ENCODE measurements at regions not wholly inside any gene's neighbourhood (a gene's known extent, or its start where the extent isn't known, plus 50 kb on each side); places are given as distances from the start of the nearest gene placed in this dataset.
"Not testable (repeated sequence)": the region's sequence is repeated elsewhere in the genome, so short reads cannot be mapped to it uniquely, and the experiment has no call there.

- DNase-seq = no peak
Measured at GRCh38 chr9:26220367-26220766, 542.1 kb upstream of the TUSC1 start.

DNA sequence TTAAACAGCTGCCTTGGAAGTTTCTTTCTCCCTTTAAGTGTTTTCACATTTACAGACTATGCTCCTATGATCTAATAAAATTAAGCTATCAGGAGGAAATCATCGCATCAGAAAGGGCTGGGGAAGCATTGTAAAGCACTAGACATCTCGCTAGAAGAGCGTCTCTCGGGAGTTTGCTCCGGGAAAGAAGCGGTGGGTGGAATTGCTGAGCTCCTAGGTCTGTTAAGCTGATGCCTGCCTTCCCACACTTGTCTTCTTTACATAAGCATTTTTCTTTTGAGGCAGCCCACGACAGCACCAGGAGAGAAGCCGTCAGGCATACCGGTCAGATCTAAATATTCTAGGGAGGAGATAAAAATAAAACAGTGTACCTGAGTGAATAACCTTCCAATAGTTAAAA is 541.7 kb upstream of the TUSC1 start:
- DNase-seq = no peak

GRCh38 chr9:26216702-26217101 is 538.5 kb upstream of the TUSC1 start:
- no peak for DNase-seq

DNA sequence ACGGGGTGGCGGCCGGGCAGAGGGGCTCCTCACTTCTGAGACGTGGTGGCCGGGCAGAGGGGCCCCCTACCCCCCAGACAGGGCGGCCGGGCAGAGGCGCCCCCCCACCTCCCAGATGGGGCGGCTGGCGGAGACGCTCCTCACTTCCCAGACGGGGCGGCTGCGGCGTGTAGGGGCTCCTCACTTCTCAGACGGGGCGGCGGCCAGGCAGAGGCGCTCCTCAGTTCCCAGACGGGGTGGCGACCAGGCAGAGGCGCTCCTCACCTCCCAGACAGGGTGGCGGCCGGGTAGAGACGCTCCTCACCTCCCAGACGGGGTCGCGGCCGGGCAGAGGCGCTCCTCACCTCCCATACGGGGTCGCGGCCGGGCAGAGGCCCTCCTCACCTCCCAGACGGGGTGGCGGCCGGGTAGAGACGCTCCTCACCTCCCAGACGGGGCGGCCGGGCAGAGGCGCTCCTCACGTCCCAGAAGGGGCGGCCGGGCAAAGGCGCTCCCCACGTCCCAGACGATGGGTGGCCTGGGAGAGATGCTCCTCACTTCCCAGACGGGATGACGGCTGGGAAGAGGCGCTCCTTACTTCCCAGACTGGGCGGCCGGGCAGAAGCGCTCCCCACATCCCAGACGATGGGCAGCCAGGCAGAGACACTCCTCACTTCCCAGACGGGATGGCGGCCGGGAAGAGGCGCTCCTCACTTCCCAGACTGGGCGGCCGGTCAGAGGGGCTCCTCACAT is 536.6 kb upstream of the TUSC1 start:
- DNase-seq = not testable (repeated sequence)

DNA sequence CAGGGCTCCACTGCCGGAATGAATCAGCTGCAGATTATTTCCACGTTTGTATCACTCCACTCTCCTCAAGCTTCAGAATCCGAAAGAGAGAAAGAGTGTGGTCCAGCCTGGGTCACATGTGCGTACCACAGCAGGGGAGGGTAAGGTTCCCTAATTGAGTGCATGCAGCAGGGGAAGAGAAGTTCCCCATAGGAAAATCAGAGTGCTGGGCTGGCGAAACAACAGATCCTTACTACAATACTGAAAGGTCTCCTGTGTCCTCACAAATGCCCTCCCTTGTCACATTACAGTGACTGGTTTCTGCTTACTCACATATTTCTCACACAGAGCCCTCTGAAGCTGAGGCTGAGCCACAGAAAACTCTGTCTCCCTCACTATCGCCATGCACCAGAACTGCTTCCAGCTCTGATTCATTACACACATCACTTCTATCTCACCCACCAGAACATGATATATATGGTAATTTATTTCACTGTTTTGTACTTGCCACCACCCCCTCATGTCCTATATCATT is 532.2 kb upstream of the TUSC1 start:
- DNase-seq = no peak

GRCh38 chr9:26205261-26205660 is 527.0 kb upstream of the TUSC1 start:
- DNase-seq = no peak

- DNase-seq = no peak
Measured at GRCh38 chr9:26193237-26193636, 515.0 kb upstream of the TUSC1 start.

GRCh38 chr9:26191711-26192110 is 513.5 kb upstream of the TUSC1 start:
- DNase-seq = no peak

GRCh38 chr9:26181836-26182235 is 503.6 kb upstream of the TUSC1 start:
- DNase-seq = no peak

DNA sequence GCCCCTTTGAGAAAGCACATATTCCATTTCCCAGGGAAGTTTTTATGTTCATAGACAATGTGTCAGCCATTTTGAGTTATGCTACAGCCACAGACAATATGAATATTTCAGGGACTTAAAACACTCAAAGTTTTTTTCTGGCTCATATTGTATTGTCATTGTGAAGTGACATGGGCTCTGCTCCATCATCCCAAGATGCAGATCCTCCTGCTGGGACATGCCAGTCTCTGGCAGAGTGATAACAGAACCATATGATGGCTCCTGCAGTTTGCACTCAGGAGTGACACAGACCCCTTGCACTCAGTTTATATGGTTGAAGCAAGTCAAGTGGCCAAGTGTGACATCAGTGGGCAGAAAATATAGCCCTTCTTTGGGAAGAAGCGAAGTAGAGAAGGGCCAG is 498.4 kb upstream of the TUSC1 start:
- DNase-seq = no peak

- DNase-seq = no peak
Measured at GRCh38 chr9:26175264-26175663, 497.0 kb upstream of the TUSC1 start.

DNA sequence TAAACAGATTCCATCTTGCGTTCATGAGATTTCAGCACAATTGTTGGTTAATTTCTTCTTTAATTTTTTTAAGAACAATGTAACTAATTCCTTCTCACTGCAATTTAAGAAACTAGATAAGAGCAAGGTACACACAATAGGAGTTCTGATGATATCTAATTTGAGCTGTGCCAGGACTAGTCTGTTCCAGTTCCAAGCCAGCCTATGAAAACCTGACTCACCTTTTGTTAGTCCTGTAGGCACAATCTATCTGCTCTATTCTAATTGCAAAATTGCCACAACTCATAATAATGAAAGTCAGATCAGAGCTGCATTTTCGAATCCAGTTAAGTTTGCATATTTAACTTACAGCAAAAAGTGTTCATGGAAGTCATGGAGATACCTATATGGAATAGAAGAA is 494.1 kb upstream of the TUSC1 start:
- no peak for DNase-seq

GRCh38 chr9:26171691-26172090 is 493.4 kb upstream of the TUSC1 start:
- DNase-seq = no peak

GRCh38 chr9:26170190-26170589 is 491.9 kb upstream of the TUSC1 start:
- no peak for DNase-seq

GRCh38 chr9:26169708-26170107 is 491.5 kb upstream of the TUSC1 start:
- DNase-seq = no peak

DNA sequence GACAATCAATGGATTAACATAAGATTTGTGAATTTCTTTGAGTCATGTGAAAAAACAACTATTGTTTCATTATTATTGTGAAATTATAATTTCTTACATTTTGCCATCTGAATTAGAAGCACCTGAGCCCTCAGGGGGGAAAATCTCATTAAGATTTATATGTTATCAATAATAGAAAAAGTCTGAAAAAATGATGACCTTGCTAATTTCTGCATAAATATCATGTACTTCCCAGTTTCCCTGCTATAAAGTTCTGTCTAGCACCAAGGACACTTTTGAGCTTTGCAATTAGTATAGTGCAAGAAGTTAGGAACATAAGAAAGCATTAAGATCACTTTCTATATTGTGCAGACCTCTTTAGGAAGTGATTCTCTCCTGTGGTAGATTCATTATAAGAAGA is 488.3 kb upstream of the TUSC1 start:
- no peak for DNase-seq

- no peak for DNase-seq
Measured at GRCh38 chr9:26165426-26165825, 487.2 kb upstream of the TUSC1 start.

DNA sequence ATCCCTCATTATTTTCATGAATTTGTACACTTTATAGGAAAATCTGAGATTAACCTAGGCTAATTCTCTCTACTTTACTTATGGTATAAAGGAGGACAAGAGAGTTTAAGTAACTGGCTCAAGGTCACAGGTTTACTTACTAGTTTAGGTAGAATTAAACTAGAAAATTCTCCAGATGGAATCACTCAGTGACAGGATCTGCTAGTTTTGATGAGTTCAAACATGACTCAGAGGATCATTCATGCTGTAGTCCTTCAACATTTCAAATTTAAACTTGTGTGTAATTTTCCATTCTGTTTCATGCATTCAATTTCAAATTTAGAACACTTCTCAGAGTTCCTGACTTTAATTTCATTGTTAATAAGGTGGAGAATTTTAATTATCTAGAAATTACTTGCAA is 485.7 kb upstream of the TUSC1 start:
- no peak for DNase-seq

- no peak for DNase-seq
Measured at GRCh38 chr9:26159575-26160392, 481.5 kb upstream of the TUSC1 start.

- no peak for DNase-seq
Measured at GRCh38 chr9:26158631-26159150, 480.4 kb upstream of the TUSC1 start.

GRCh38 chr9:26157411-26157810 is 479.2 kb upstream of the TUSC1 start:
- no peak for DNase-seq

DNA sequence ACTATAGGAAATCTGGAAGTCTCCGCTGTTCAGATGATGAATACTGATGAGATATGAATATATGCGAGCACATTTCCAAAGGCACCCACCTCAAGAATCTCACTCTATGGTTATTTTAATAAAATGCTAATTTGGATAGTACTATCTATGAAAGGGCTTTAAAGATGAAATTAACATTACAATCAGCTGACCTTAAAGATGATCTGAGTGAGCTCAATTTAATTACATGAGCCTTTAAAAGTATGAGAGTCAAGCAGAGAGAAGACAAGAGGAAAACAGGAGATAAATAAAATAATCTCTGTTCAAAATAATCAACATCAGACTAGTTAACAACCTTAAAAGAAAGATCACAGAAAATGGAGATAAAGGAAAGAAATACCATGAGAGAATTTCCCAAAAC is 474.1 kb upstream of the TUSC1 start:
- DNase-seq = no peak

- DNase-seq = no peak
Measured at GRCh38 chr9:26148128-26148527, 469.9 kb upstream of the TUSC1 start.

DNA sequence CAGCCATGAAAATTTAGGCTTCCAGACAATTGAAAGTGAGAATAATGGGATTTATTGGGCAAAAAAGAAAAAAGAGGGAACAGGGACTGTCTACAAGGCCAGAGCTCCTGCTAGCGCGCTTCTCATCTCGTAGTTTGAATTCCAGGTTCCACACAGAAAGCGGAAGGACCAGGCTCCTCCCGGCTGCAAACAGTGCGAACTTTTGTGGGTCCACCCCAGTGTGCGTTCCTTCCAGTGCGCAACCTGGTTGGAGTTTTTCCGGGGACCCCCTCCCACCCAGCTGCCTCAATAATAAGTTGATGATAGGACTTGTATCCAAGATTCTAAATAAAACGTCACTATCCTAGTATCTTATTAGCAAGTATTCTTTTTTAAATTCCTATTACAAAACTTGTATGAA is 467.7 kb upstream of the TUSC1 start:
- DNase-seq = no peak
